ENCODE measurements at regions not wholly inside any gene's neighbourhood (a gene's known extent, or its start where the extent isn't known, plus 50 kb on each side); places are given as distances from the start of the nearest gene placed in this dataset.

DNA sequence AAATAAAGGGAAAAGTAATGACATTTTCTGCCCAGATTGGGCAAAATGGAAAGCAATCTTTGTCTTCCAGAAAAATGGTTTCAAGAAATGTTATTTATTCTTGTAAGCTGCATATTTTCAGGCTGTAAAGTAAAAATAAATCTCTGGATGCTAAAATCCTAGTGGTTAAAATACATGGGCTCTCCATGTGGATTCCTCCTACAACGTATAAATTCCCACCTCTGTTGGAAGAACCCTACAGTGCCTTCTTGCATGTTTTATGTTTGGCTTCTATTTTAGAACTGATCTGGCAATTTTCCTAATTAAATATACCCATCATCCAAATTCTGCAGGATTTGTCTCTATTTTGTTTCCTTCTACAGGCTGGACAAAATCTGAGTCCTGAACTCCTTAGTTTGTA, 528.9 kb downstream of the COL12A1 start:
- no peaks in the 10 kb centered on the region for H3K27me3 ChIP-seq (ENCODE audit: control insufficient read depth, insufficient read depth, low read length)
- H3K36me3 ChIP-seq (ENCODE audit: control insufficient read depth, insufficient read depth, low read length), result no peaks in the 10 kb centered on the region
- TF ChIP-seq, protein P1, sequence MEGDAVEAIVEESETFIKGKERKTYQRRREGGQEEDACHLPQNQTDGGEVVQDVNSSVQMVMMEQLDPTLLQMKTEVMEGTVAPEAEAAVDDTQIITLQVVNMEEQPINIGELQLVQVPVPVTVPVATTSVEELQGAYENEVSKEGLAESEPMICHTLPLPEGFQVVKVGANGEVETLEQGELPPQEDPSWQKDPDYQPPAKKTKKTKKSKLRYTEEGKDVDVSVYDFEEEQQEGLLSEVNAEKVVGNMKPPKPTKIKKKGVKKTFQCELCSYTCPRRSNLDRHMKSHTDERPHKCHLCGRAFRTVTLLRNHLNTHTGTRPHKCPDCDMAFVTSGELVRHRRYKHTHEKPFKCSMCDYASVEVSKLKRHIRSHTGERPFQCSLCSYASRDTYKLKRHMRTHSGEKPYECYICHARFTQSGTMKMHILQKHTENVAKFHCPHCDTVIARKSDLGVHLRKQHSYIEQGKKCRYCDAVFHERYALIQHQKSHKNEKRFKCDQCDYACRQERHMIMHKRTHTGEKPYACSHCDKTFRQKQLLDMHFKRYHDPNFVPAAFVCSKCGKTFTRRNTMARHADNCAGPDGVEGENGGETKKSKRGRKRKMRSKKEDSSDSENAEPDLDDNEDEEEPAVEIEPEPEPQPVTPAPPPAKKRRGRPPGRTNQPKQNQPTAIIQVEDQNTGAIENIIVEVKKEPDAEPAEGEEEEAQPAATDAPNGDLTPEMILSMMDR (IDR thresholded peaks at IDR 0.05; ENCODE audit: insufficient read depth, low read depth, low read length), result no peak
- ChIA-PET POLR2A (interaction anchor here (0.6 kb wide), 1 partner anchor 560 kb away, joined by 7 read pairs; no protein-coding TSS in a partner anchor), CTCF (no interaction called here)
- DNase-seq (ENCODE audit: low read depth), result no peak
- H3K4me3 ChIP-seq (ENCODE audit: low read depth, low read length), result no peak overlapping the region

DNA sequence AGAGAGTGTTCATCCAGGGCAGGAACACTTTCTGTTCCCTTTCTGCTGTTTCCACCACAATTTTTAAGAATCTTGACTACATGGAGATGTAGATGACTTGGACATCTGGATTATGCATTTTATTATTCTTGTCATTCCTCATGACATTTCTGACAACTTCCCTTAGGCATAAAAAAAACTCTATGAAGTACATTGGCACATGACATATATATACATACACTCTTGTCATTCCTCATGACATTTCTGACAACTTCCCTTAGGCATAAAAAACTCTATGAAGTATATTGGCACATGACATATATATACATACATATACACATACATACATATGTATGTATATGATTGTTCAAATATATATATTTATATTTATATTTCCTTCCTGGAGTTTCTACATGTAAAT, 531.5 kb downstream of the COL12A1 start:
- DNase-seq (ENCODE audit: low read depth), result no peak
- no peaks in the 10 kb centered on the region for H3K27me3 ChIP-seq (ENCODE audit: control insufficient read depth, insufficient read depth, low read length)
- H3K36me3 ChIP-seq (ENCODE audit: control insufficient read depth, insufficient read depth, low read length), result no peaks in the 10 kb centered on the region
- H3K4me3 ChIP-seq (ENCODE audit: low read depth, low read length), result no peak overlapping the region
- ChIA-PET POLR2A (no interaction called here), CTCF (no interaction called here)
- TF ChIP-seq, protein P1 (IDR thresholded peaks at IDR 0.05; ENCODE audit: insufficient read depth, low read depth, low read length), result no peak

DNA sequence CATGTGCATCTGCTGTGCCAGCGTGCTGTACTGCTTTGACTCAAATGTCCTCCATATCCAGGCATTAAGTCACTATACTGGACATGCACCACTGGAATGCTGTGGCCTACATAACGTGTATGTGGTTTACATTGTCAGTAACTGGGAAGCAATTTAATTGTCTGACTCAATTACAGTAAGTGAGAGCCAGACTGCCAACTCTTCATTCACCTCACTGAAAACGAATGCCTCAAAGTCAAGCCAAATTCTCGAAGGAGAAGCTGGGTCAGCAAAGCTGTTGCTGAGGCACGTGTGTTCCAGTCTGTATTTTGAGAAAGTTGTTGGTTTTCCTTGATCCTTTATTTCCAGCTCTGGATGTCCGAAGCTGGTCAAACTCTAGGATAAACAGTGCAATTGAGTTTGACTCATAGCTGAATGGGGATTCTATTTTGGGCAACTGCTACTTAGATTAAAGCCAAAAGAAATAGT, 534.3 kb downstream of the COL12A1 start:
- CTCF ChIA-PET, result interaction anchor here (0.6 to 1.1 kb wide), 2 partner anchors 64 to 101 kb away, joined by 3 read pairs; no protein-coding TSS in a partner anchor
- Histone ChIP-seq H3K4me3 (ENCODE audit: low read depth, low read length) (no peak overlapping the region), H3K27me3 (ENCODE audit: control insufficient read depth, insufficient read depth, low read length) (no peaks in the 10 kb centered on the region), H3K36me3 (ENCODE audit: control insufficient read depth, insufficient read depth, low read length) (no peaks in the 10 kb centered on the region)
- POLR2A ChIA-PET, result no interaction called here
- TF ChIP-seq, protein P1 (IDR thresholded peaks at IDR 0.05; ENCODE audit: insufficient read depth, low read depth, low read length), result no peak
- no peak for DNase-seq (ENCODE audit: low read depth)

DNA sequence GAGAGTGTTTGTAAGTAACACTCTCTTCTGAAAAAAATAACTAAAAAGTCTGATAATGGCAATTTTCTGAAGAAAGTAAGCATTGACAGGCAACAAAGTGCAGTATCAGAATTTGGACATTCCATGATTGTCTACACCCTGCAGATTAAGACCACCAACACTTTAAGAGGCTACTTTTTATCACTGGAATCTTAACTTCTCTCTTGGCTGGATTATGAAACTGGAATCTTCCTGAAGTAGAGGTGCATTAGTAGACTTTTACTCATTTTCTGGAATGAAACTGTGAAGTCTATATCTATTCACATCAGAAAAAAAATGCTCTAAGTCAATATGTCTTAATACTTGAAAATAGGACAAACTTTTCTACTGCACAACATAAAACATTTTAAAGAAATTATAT, 547.5 kb downstream of the COL12A1 start:
- Histone ChIP-seq H3K36me3 (ENCODE audit: control insufficient read depth, insufficient read depth, low read length) (no peaks in the 10 kb centered on the region), H3K27me3 (ENCODE audit: control insufficient read depth, insufficient read depth, low read length) (no peaks in the 10 kb centered on the region), H3K4me3 (ENCODE audit: low read depth, low read length) (no peak overlapping the region)
- ChIA-PET CTCF (interaction anchor here (1.0 kb wide), 1 partner anchor 197 kb away, joined by 3 read pairs; no protein-coding TSS in a partner anchor), POLR2A (no interaction called here)
- TF ChIP-seq, protein P1 (IDR thresholded peaks at IDR 0.05; ENCODE audit: insufficient read depth, low read depth, low read length), result no peak
- no peak for DNase-seq (ENCODE audit: low read depth)

DNA sequence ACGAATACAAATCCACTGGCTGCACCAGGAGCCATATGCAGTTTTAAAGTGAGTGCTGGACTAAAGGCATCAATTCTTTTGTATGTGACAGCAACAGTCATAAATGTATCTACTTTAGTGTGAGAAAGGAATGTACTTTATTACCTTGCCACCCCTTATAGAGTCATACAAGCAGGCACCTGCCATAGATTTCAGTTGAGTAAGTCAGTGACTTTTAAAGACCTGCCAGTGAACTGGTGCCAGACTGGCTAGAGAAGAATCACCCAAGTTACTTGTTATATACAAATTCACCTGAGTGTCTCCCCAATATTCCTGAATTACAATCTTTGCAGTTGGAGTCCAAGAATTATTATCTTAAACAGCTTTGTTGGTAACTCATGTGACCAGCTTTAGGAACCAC, 547.9 kb downstream of the COL12A1 start:
- TF ChIP-seq, protein P1 (IDR thresholded peaks at IDR 0.05; ENCODE audit: insufficient read depth, low read depth, low read length), result no peak
- POLR2A ChIA-PET, result no interaction called here

More for the DNA sequence above, 547.9 kb downstream of the COL12A1 start:
- Histone ChIP-seq H3K36me3 (ENCODE audit: control insufficient read depth, insufficient read depth, low read length) (no peaks in the 10 kb centered on the region), H3K4me3 (ENCODE audit: low read depth, low read length) (no peak overlapping the region), H3K27me3 (ENCODE audit: control insufficient read depth, insufficient read depth, low read length) (no peaks in the 10 kb centered on the region)
- CTCF ChIA-PET, result interaction anchor here (1.0 kb wide), 1 partner anchor 197 kb away, joined by 3 read pairs; no protein-coding TSS in a partner anchor
- DNase-seq (ENCODE audit: low read depth), result no peak

Data from BJ (cell line).